Left hindlimb (tissue), 1 donor: ENCODE measurements at regions not wholly inside any gene's neighbourhood (a gene's known extent, or its start where the extent isn't known, plus 50 kb on each side); places are given as distances from the start of the nearest gene placed in this dataset.
"Not testable (repeated sequence)": the region's sequence is repeated elsewhere in the genome, so short reads cannot be mapped to it uniquely, and the experiment has no call there.

Experiments used
- DNase-seq: peaks from one replicate; pipeline ENCODE4 v3.0.0-alpha.2; 2018

DNA sequence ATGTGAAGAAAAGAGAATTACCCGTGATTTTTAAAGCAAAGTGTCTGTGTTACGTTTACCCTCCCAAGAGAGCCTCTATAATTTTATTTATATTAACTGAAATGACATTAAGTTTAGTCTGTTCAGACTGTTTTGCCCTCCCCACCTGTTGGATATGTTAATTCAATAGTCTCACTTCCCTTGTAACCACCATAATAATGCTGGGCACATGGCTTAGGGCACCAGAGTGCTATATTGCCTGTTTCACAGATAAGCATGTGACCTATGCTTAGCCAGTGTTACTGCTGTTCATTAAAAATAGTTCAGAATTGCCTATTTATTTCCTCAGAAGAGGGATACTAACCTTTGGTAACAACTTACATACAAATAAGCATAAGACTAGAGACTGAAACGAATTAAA lies 446.2 kb downstream of the FAT4 start:
- no peak for DNase-seq

DNA sequence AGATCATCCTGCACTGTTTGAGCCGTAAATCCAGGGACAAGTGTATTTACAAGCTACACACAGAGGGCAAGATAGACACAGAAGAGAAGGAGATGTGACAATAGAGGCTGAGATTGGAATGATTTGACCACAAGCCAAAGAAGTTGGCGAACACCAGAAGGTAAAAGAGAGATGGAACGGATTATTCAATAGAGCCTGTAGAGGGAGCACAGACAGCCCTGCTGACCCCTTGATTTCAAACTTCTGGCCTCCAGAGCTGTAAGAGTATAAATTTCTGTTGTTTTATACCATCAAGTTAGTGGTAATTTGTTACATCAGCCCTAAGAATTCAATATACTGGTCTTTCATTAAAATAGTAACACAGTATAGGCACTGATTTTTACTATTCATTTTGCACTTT lies 447.8 kb downstream of the FAT4 start:
- DNase-seq = no peak

DNA sequence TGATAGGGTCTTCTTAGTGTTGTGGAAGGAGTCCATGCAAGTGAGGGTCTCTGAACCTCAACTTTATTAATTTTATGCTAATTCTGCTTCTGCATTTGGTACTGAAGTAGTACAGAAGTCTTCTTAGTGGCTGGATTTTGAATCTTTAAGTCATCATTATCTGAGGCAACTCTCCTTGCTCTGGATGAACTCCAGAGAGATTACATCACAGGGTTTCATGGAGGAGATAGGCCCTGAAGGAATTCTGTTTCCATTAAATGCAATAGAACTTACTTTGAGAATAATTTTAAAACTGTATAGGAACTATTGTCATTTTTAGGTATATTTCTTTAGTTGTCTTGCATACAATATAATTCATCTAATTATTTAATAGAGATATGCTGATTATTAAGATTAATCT lies 451.2 kb downstream of the FAT4 start:
- no peak for DNase-seq

DNA sequence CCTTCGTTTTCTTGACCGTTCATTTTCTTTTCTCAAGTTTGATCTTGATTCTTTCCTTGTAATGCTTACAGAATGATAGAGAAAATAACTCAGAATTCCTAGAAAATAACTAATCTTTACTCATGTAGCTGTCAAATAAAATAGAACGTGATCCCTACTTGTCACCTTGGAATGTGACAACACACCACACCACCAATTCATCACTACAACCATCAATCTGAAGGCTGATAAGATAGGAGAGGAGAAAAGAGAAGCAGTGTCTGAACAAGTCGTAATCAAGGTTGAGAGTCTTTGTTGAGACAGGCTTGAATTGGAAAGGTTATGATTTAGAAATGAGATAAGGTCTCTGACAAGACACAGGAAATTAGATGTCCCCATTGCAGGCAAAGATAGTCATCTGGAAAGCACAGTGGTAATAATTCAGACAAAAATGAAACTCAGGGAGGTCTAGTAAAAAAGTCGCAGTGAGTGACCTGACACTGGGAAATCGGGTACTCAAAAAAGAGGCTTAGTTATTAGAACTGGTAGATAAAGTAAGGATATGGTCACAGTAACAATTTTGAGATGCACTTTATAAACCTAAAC lies 456.2 kb downstream of the FAT4 start:
- DNase-seq = no peak

DNA sequence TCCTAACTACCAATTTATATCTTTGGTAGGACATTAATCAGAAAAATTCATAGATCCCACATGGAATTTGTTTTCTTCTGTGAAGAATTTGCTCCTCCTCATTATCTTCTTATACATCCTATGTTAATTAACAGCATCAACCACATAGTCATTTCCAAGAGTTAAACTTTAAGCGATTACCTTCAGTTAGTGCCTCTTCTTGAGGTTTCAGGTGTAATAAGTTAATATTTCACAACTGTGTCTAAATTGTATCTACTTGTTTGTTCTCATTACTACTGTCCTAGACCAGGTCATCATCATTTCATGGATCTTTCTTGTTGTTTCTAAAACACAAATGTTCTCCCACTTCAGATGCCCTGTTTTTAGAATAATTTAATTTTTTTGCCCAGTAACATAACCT lies 457.9 kb downstream of the FAT4 start:
- DNase-seq = no peak

DNA sequence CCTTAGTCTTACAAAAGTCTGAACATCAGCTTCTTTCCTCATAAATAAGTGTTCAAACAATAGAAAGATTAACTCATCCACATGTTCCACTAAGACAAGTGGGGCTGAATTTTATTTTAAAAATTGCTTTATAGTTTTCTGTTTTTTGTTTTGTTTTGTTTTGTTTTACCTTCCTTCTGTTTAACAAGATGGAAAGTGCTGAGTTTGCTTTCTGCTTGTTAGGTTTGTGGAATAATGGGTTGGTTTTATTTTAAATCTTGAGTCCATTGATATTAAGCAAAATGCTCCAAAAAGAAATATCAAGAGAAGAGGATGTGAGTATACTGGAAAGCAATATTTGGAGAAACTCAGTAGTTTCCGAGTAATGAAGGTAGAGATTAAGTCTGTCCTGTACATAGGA lies 458.7 kb downstream of the FAT4 start:
- DNase-seq = no peak

DNA sequence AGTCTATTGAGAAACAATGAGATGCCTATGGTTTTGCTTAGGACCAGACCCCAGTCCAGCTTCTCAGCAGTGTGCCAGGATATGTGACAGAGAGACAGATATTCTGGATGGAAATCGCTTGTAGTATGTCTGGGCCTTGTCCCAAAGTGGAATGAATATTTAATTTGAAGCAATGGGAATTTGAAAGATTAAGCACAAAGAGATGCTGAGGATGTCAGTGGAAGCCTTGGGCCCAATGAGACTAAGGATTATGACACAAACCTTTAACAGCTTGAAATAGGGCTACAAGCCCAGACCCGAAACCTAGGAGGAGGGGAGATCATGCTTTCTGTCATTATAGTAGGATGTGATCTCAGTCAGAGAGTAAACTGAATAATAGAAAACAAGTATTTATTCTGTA lies 459.2 kb downstream of the FAT4 start:
- no peak for DNase-seq

DNA sequence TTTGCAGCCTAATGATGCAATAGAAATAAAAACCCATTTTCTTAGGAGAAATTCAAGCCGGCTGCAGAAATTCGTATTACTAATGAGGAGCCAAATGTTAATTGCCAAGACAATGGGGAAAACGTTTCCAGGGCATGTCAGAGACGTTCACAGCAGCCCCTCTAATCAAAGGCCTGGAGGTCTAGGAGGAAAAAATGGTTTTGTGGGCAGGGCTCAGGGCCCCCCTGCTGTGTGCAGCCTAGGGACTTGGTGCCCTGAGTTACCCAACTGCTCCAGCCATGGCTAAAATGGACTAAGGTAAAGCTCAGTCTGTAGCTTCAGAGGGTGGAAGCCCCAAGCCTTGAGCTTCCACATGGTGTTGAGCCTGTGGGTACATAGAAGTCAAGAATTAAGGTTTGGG lies 461.4 kb downstream of the FAT4 start:
- DNase-seq = no peak

DNA sequence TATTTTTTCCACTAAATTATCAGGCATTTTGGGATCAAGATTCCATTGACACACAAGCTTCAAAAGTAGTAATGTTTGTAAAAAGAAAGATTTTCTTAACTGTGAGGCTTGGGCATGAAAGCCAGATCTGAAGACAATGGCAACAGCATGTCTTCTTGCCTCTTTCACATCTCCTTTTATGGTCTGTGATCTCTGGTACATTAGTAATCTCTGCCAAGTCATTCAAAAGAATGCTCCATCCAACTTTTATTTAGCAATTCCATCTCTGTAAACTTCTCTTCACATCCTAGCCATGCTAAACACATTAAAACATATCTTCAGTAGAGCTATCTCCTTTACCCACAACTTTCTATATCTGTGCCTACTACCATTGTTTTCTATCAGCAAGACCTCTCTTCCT lies 465.4 kb downstream of the FAT4 start:
- DNase-seq = no peak

DNA sequence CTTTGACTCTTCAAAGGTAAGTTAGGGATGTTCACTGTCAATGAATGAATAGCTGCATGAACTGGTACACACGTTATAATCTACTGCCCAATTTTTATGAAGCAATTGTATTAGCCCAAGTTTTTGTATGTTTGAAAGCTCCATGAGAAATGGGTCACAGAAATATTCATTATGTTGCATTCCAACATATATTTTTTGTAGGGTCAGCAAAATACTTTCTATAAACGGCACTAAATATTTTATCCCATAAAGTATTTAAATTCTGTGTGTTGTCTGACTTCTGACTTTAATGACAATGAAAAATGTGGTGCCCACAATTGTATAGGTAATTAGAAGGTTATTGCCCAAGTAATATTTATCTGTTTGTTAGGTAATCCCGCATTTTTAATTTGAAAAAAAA lies 466.0 kb downstream of the FAT4 start:
- no peak for DNase-seq

DNA sequence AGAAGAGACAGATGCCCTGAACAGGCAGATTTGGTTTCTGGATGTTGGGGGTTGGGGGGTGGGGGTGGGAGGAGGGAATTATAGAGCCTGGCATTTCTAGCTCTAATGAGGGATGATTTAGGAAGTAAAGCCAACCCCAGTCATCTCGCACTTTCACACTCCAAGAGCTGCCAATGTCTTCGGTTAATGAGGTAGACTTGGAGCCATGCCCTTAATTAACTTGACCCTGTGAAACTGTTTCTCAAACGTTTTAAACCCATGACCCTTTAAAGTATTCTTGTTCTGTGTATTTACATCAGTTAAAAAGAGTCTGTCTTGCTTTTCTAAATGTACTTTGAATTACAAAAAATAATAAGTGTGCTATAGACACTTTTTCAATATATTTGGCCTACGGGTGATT lies 466.9 kb downstream of the FAT4 start:
- DNase-seq = no peak

DNA sequence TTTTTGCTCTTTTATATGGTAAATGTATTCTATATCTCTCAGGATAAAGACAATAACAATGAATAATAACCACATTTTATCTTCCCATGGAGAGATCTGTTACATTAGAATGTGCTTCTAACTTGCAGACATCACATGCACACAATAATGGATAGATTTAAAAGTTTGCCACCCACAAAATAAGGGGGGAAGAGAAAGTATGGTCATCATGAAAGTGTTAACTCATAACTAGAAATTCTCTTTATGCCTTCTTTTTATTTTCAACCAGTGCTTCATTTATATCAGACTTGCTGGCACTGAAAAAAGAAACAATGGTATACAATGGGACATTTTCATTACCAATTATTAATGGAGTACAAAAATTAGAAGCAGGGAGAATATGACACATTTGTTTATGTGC lies 470.0 kb downstream of the FAT4 start:
- no peak for DNase-seq

DNA sequence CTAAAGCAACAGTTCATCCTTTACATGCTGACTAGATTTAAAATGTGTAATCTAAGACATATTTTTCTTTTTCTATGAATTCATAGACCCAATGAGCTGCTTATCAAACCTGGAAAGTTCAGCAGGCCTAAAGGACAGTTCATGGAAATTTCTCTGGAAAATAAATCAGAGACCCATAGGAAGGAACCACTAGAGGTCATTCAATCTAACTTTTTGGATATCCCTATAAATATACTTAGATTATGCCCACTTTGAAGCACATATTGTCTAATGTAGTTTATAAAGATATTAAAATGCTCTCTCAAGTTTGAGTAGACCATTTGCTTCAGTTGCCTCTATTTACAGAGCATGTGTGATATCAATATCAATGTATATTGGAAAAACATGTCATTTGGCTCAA lies 473.0 kb downstream of the FAT4 start:
- no peak for DNase-seq

DNA sequence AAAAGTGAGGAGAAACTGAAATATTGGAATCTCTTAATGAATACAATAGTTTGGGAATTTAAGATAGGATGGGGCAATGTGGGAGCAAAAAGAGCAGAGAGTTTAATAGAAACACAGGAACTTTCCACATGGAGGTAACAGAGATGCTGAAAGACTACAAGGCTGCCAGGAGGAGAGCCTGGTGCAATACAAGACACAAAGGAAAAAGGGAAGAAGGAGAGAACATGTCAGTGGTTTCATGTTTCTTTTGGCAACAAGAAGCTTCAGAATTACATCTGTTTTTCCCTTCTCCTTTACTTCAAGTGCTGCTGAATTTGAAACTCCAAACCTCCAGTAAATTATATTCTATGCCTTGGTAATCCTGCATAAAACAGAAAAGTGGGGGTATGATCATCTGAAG lies 474.3 kb downstream of the FAT4 start:
- no peak for DNase-seq

DNA sequence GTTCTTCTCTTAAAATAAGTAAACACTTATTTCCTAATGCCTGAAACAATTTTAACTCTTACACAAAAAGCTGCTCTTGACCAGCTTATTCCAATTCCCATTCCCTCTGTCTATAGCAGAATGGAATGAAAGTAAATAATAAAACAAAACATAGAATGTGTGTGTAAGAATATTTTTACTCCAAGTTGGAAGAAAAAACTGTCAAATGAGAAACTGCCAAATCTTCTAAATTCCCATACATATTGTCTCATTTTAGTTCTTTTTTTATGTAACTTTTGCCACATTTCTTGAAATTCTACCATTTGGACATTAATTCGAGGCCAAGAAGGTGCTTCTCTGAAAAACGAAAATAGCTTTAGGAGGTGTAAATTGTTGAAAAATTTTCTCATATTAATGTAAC lies 477.1 kb downstream of the FAT4 start:
- no peak for DNase-seq

DNA sequence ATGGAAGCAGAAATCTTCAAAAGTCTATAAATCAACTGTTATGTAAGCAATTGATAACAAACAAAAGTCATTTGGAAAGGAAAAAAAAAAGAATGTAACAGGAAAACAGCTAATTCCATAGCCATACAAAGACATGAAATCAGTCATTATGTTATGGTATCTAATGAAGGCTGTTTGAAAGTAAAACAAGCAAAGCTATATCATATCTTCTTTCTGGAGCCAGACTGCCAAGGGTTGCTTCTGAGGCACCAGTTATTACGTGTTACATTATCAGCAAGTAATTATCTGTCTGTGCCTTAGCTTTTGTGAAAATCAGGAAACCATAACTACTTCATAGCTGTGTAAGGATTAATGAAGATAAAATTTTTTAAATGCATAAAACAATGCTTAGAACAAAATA lies 480.2 kb downstream of the FAT4 start:
- DNase-seq = no peak

DNA sequence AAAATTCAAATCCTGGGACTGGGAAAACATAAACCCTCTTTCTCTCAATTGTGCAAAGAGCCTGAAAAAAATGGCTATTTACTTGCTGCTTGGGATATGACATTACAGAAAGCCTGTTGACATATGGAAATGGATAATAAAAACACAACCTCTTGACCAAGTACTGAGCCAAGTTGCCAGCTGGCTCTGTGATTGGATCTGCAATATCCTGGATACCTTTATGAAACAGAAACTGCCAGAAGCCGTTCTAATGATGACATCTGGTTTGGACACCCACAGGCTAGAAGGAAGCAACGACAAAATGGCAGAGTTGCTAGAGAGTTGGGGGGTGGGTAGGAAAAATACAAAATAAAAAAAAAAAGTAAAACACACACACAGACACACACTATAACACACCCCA lies 481.4 kb downstream of the FAT4 start:
- DNase-seq = no peak

DNA sequence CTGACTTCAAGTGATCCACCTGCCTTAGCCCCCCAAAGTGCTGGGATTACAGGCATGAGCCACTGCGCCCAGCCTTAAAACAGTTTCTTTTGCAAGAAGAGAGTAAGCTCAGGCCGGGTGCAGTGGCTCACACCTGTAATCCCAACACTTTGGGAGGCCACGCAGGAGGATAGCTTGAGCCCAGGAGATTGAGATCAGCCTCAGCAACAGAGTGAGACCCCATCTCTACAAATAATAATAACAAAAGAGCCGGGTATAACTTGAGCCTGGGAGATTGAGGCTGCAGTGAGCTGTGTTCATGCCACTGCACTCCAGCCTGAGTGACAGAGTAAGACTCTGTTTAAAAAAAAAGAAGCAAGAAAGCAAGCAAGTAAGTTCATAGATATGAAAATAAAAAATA lies 482.9 kb downstream of the FAT4 start:
- not testable (repeated sequence) for DNase-seq

DNA sequence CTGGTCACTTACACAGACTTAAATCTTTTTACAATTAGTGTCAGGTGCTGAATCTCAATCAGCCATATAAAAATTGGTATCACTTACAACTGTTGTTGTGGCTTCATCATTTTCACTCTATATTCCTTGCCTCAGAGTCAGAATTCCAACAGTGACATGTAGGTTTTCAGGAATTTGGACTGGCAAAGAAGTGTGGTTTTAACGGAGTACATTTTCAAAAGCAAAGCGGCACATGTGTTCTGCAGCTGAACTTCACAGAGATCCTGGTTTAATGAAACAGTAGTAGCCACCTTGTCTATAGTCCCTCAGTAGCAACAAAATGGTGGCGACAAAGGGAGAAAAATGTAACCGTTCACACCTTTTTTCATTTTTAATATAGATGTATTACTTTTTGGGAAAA lies 486.6 kb downstream of the FAT4 start:
- DNase-seq = no peak

DNA sequence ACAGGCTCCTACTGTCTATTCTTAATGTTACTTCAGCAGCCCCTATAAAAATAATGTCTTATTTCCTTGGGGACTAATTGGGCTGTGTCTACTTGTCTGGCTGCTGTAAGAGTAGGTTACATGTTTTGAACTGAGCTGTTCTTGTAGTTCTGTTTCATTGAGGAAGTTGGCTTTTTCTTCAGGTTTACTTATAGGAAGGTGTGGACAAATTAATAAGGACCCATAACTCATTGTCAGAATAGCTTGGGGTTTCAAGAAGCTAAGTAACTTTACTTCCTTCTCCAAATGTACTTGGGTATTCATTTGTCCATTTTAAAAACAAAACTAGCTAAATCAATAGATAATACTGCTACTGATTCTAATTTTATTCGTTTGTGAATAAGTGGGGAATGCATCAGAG lies 487.2 kb downstream of the FAT4 start:
- DNase-seq = no peak

DNA sequence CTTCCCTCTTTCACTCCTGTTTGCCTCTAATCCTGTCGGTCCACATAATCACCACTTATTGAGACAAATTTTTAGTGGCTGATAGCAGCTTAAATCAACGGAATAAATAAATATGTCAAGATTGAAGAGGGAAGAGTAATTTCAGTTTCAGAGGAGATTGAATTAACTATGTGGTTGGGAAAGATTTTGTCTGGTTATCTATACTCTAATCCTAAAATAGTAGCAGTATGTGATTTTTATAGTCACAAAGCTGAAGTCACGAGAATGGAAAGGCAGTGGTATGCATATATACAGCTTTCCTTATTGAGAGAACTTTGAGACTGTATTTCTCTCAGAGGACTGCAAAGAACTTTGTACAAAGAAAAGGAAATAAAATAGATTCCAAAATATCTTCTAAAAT lies 493.3 kb downstream of the FAT4 start:
- DNase-seq = no peak

DNA sequence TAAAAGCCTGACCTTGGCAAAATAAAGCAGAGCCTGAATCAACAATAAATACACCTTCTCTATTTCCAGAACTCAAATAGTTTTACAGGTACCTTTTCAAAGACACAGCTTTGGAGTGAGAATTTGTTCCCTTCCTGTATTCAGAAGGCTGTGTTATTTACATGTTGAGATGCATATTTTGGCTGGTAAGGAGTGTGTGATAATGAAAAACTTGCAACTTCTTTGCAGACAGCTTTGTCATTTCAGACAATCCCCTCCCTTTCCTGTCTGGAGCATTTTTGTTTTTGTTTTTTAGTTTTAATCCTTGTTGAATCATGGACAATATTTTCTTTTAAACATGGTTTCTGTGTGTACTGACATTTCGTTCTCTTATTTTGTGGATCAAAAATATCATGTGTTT lies 493.8 kb downstream of the FAT4 start:
- DNase-seq = no peak

DNA sequence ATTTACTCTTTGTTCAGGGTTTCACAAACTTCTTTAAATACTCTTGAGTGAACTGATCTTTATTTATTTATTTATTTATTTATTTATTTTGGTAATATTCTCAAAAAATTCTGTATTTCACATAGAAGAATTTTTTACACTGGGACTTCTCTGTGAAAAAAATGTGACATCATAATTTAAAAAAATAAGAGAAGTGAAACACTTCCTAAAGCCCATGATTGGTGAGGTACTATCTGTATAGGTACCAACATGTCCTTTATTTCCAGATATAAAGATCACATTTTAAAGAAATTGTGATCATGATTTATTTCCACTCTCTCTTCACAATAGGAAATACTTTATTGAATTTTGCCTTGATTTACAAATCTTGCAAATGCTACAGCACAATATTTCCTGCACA lies 497.1 kb downstream of the FAT4 start:
- no peak for DNase-seq

DNA sequence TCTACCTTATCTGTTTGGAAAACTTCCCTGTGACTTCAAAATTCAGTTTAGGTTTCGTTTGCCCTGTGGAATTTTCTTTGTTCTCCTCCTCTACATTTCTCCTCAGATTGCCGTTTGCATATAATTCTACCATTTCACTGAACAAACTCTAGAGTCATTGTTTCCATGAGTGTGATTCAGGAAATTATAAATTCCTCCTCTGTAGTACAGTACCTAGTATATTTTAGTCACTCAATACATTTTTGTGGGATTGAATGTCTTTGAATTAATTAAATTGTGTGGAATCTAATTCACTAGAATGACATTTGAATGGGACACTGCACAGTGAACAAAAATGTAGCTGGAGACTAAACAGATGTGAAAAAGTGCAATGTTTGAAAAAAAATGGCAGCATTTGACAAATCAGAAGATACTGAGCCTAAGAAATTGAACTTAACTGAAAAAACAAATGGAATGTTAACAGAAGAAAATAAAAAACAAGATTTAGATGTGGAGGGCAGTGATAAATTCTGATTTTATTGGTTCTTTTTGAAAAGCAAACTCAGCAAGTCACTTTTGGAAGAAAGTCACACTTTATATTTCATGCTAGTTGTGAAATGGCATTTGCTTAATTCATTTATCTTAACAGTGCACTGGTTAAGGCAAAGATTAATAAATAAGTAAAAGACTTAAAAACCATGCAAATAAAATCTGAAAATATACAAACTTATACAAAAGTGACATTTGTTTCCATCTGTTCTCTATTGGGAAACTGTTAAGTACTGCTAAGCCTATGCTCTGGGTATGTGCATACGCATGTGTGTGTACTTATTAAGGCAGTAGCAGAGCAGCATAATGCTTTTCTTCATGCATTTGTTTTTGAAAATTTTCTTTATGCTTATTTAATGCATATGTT lies 512.3 kb downstream of the FAT4 start:
- no peak for DNase-seq

DNA sequence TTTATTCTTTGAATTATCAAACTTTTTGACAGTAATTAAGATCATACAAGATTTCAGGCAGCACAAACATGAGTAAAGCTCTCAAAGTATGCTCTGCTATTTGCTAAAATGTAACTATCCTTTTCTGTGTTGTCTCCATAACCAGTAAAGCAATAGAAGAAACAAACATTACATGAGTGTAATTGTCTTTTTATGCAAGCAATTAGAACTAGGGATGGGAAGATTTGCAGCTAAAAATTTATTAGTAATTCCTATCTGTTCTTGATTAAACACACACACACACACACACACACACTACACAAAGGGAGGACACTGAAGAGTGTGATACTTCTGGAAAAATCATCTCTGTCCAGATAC lies 512.9 kb downstream of the FAT4 start:
- DNase-seq = no peak
